Trophoblast cell (in vitro differentiated cells and primary cell): ENCODE measurements at regions not wholly inside any gene's neighbourhood (a gene's known extent, or its start where the extent isn't known, plus 50 kb on each side); places are given as distances from the start of the nearest gene placed in this dataset.

ENCODE experiments used
- DNase-seq, 2 donors: peaks; one replicate each; pipeline ENCODE4 v3.0.0-alpha.2; 2016
- H2AFZ ChIP-seq: 2 replicates; pipeline ENCODE4 v1.6.1; 2013; ENCODE audit warnings: low read length, moderate library complexity, mild to moderate bottlenecking; ENCODE audit not compliant: insufficient read depth, poor library complexity
- H2AK5ac ChIP-seq: 2 replicates; pipeline ENCODE4 v1.6.1; 2013; ENCODE audit warnings: mild to moderate bottlenecking, low read length
- H2BK120ac ChIP-seq: 2 replicates; pipeline ENCODE4 v1.6.1; 2013; ENCODE audit warnings: low read length, mild to moderate bottlenecking, moderate library complexity; ENCODE audit not compliant: insufficient read depth, poor library complexity
- H2BK12ac ChIP-seq: 2 replicates; pipeline ENCODE4 v1.6.1; 2013; ENCODE audit warnings: mild to moderate bottlenecking, low read length, moderate library complexity
- H2BK5ac ChIP-seq: 2 replicates; pipeline ENCODE4 v1.6.1; 2013; ENCODE audit warnings: low read length, low read depth, moderate library complexity, mild to moderate bottlenecking; ENCODE audit not compliant: poor library complexity
- H3K14ac ChIP-seq: 2 replicates; pipeline ENCODE4 v1.6.1; 2013; ENCODE audit warnings: mild to moderate bottlenecking, low read length
- H3K18ac ChIP-seq: 2 replicates; pipeline ENCODE4 v1.6.1; 2013; ENCODE audit warnings: mild to moderate bottlenecking, low read length
- H3K23ac ChIP-seq: 2 replicates; pipeline ENCODE4 v1.6.1; 2013; ENCODE audit warnings: low read length
- H3K27ac ChIP-seq: 2 replicates; pipeline ENCODE4 v1.5.1; 2013; ENCODE audit warnings: low read depth, mild to moderate bottlenecking, inconsistent platforms, low read length, moderate library complexity
- H3K27me3 ChIP-seq: 2 replicates; pipeline ENCODE4 v1.6.1; 2013; ENCODE audit warnings: inconsistent platforms, mild to moderate bottlenecking, low read length, moderate library complexity; ENCODE audit not compliant: insufficient read depth
- H3K36me3 ChIP-seq, 2 experiments: 1 replicate in 1 of 2; 2 replicates in 1 of 2; pipeline ENCODE4 v1.6.1; 2013; ENCODE audit warnings: low read length in 2 of 2, mild to moderate bottlenecking in 2 of 2, moderate library complexity in 1 of 2; ENCODE audit not compliant: insufficient read depth in 2 of 2, control insufficient read depth in 1 of 2
- H3K4ac ChIP-seq: 2 replicates; pipeline ENCODE4 v1.6.1; 2013; ENCODE audit warnings: low read depth, mild to moderate bottlenecking, low read length, moderate library complexity
- H3K4me1 ChIP-seq, 2 experiments: 1 replicate in 1 of 2; 2 replicates in 1 of 2; pipeline ENCODE4 v1.6.1; 2013; ENCODE audit warnings: low read length in 2 of 2, mild to moderate bottlenecking in 2 of 2, moderate library complexity in 1 of 2; ENCODE audit not compliant: insufficient read depth in 2 of 2, control insufficient read depth in 1 of 2
- H3K4me2 ChIP-seq: 2 replicates; pipeline ENCODE4 v1.6.1; 2013; ENCODE audit warnings: inconsistent platforms, mild to moderate bottlenecking, low read length, moderate library complexity
- H3K4me3 ChIP-seq: 2 replicates; pipeline ENCODE4 v1.5.1; 2013; ENCODE audit warnings: mild to moderate bottlenecking, low read depth, low read length, inconsistent platforms
- H3K79me1 ChIP-seq: one replicate; pipeline ENCODE4 v1.6.1; 2013; ENCODE audit warnings: low read length
- H3K79me2 ChIP-seq: 2 replicates; pipeline ENCODE4 v1.6.1; 2013; ENCODE audit warnings: low read length, mild to moderate bottlenecking; ENCODE audit not compliant: control insufficient read depth, insufficient read depth, poor library complexity
- H3K9ac ChIP-seq: 2 replicates; pipeline ENCODE4 v1.6.1; 2013; ENCODE audit warnings: mild to moderate bottlenecking, low read length
- H3K9me3 ChIP-seq: 2 replicates; pipeline ENCODE4 v1.6.1; 2013; ENCODE audit warnings: low read depth, mild to moderate bottlenecking, control low read depth, inconsistent platforms, low read length; ENCODE audit not compliant: insufficient read depth
- H4K12ac ChIP-seq: 2 replicates; pipeline ENCODE4 v1.6.1; 2013; ENCODE audit warnings: low read depth, mild to moderate bottlenecking, low read length, moderate library complexity
- H4K8ac ChIP-seq: 2 replicates; pipeline ENCODE4 v1.6.1; 2013; ENCODE audit warnings: low read depth, mild to moderate bottlenecking, low read length, moderate library complexity
- H4K91ac ChIP-seq: one replicate; pipeline ENCODE4 v1.6.1; 2013; ENCODE audit warnings: low read depth, mild to moderate bottlenecking, low read length, moderate library complexity
- whole genome bisulfite sequencing: extraction: QIAGEN DNeasy Blood & Tissue Kit; methylation state at CpG from one replicate; pipeline ENCODE4 v1.1.7; 2013; ENCODE audit warnings: missing lambda C conversion rate; ENCODE audit not compliant: insufficient read length, insufficient coverage; ENCODE audit errors: extremely low coverage; 5-methylcytosine and 5-hydroxymethylcytosine counted together

DNA sequence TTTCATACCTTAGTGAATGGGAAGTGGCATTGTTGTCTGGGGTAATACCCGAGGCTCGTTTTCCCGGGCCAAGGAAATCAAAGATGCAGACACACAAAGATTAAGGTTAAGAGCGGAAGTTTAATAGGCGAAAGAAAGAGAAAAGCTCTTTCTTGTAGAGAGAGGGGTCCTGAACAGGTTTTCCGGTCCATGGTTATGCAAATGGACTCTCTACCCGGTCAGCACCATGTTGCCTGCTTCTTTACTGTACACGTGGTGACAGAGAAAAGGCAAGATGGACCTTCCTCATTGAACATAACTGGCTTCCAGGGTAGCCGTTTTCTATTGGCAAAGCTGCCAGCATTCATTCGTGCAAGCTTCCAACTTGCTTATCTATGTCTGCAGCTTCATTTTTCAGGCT is 2063.5 kb downstream of the SUCLG1 start:
- Histone ChIP-seq H2BK12ac (no peak overlapping the region), H3K23ac (no peak overlapping the region), H3K9me3 (no peaks in the 10 kb centered on the region), H3K27me3 (no peaks in the 10 kb centered on the region), H2BK120ac (no peak overlapping the region), H3K14ac (no peak overlapping the region), H2AFZ (no peak overlapping the region), H3K79me2 (no peaks in the 10 kb centered on the region), H3K27ac (no peak overlapping the region), H3K4ac (no peak overlapping the region), H3K79me1 (no peaks in the 10 kb centered on the region), H3K9ac (no peak overlapping the region), H2AK5ac (no peak overlapping the region), H3K4me1 (no peaks in the 10 kb centered on the region), H2BK5ac (no peak overlapping the region), H4K12ac (no peak overlapping the region), H3K4me3 (no peak overlapping the region), H4K8ac (no peak overlapping the region), H4K91ac (no peak overlapping the region), H3K18ac (no peak overlapping the region), H3K4me2 (no peak overlapping the region), H3K36me3 (no peaks in the 10 kb centered on the region)
- DNase-seq, result no peak
- WGBS, result no CpG with 5 or more reads among the region's 10 CpGs

DNA sequence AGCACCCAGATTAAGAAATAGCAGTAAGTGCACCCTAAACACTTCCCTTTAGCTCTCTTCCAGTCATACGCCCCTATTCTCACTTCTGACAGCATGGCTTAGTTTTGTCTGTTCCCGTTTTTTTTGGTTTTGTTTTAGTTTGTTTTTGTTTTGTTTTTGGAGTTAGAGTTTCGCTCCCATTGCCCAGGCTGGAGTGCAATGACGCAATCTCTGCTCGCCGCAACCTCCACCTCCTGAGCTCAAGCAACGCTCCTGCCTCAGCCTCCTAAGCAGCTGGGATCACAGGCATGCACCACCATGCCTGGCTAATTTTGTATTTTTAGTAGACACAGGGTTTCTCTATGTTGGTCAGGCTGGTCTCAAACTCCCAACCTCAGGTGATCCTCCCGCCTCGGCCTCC is 2067.7 kb downstream of the SUCLG1 start:
- no peak overlapping the region for H4K8ac ChIP-seq
- no peak overlapping the region for H3K18ac ChIP-seq
- H3K4ac ChIP-seq, result no peak overlapping the region
- H3K27me3 ChIP-seq, result no peaks in the 10 kb centered on the region
- H2AFZ ChIP-seq, result no peak overlapping the region
- no peaks in the 10 kb centered on the region for H3K36me3 ChIP-seq
- no peak overlapping the region for H3K27ac ChIP-seq
- H3K14ac ChIP-seq, result no peak overlapping the region
- no peak overlapping the region for H2AK5ac ChIP-seq
- H2BK5ac ChIP-seq, result no peak overlapping the region
- H4K12ac ChIP-seq, result no peak overlapping the region
- no peak overlapping the region for H3K9ac ChIP-seq
- no peak overlapping the region for H2BK12ac ChIP-seq
- H3K4me2 ChIP-seq, result no peak overlapping the region
- H4K91ac ChIP-seq, result no peak overlapping the region
- peaks cover 2% of the 10 kb centered on the region for H3K9me3 ChIP-seq
- H3K23ac ChIP-seq, result no peak overlapping the region
- no peak for DNase-seq
- H3K79me2 ChIP-seq, result no peaks in the 10 kb centered on the region
- H3K4me3 ChIP-seq, result no peak overlapping the region
- no peaks in the 10 kb centered on the region for H3K79me1 ChIP-seq
- H3K4me1 ChIP-seq, result no peaks in the 10 kb centered on the region
- WGBS, result no CpG with 5 or more reads among the region's 9 CpGs
- no peak overlapping the region for H2BK120ac ChIP-seq

DNA sequence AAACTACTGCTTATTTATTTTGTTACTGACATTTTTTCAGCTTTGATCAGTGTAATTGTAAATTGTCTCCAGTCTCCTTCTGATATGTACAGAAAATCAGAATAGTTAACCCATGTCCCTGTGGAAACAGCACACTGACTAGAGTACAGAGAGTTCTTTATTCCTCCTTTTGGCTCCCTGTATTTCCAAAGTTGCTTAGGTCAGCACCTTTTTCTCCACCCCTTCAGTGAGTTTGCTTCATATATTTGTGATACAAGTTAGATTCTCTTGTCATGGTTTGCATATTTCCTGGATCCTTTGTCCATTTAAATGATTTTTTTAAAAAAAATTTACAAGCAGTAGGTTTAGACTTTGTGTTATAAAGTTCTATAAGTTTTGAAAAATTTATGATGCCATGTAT is 2051.1 kb upstream of the LRRTM1 start:
- no peaks in the 10 kb centered on the region for H3K4me1 ChIP-seq
- H3K36me3 ChIP-seq, result no peaks in the 10 kb centered on the region
- H2AFZ ChIP-seq, result no peak overlapping the region
- H2AK5ac ChIP-seq, result no peak overlapping the region
- H4K8ac ChIP-seq, result no peak overlapping the region
- no peak overlapping the region for H2BK5ac ChIP-seq
- H4K12ac ChIP-seq, result no peak overlapping the region
- DNase-seq, result no peak
- no peak overlapping the region for H3K4me3 ChIP-seq
- no peak overlapping the region for H2BK120ac ChIP-seq
- H3K4ac ChIP-seq, result no peak overlapping the region
- H3K27me3 ChIP-seq, result no peaks in the 10 kb centered on the region
- no peak overlapping the region for H3K4me2 ChIP-seq
- no peak overlapping the region for H2BK12ac ChIP-seq
- no peak overlapping the region for H3K27ac ChIP-seq
- no peaks in the 10 kb centered on the region for H3K79me2 ChIP-seq
- H3K9ac ChIP-seq, result no peak overlapping the region
- no peak overlapping the region for H3K18ac ChIP-seq
- H4K91ac ChIP-seq, result no peak overlapping the region
- H3K14ac ChIP-seq, result no peak overlapping the region
- no peak overlapping the region for H3K23ac ChIP-seq
- no peaks in the 10 kb centered on the region for H3K79me1 ChIP-seq
- H3K9me3 ChIP-seq, result no peaks in the 10 kb centered on the region

DNA sequence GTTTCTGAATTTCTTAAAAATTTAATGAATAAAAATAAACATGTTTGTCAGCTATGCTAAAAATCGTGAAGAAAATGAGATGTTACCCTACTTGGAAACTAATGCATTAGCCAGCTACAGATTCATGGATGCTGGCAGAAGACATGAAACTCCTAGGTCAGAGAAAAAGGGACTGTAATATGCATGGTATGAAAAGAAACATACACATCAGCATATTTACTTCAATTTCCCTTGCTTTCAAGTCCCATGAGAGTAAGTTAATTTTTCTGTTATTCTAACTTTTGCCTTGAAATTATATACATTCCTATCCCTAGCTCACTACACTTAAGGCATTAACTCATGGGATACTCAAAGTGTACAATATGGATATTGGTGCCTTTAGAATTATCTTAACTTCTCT is 2041.4 kb upstream of the LRRTM1 start:
- no peak overlapping the region for H3K18ac ChIP-seq
- no CpG with 5 or more reads among the region's 1 CpG for WGBS
- no peak overlapping the region for H2AK5ac ChIP-seq
- H3K27me3 ChIP-seq, result no peaks in the 10 kb centered on the region
- no peak overlapping the region for H2BK12ac ChIP-seq
- H3K9me3 ChIP-seq, result no peaks in the 10 kb centered on the region
- no peak overlapping the region for H3K4me2 ChIP-seq
- H3K36me3 ChIP-seq, result no peaks in the 10 kb centered on the region
- H3K4me1 ChIP-seq, result peaks cover 0 to 2% of the 10 kb centered on the region in 2 experiments
- H3K9ac ChIP-seq, result no peak overlapping the region
- no peak overlapping the region for H3K14ac ChIP-seq
- no peak overlapping the region for H3K27ac ChIP-seq
- H3K79me2 ChIP-seq, result no peaks in the 10 kb centered on the region
- H3K79me1 ChIP-seq, result no peaks in the 10 kb centered on the region
- H4K12ac ChIP-seq, result no peak overlapping the region
- no peak overlapping the region for H3K23ac ChIP-seq
- H3K4me3 ChIP-seq, result no peak overlapping the region
- no peak overlapping the region for H3K4ac ChIP-seq
- H2AFZ ChIP-seq, result no peak overlapping the region
- no peak overlapping the region for H2BK5ac ChIP-seq
- no peak overlapping the region for H4K8ac ChIP-seq
- H4K91ac ChIP-seq, result no peak overlapping the region
- H2BK120ac ChIP-seq, result no peak overlapping the region
- no peak for DNase-seq
